ENCODE measurements at regions not wholly inside any gene's neighbourhood (a gene's known extent, or its start where the extent isn't known, plus 50 kb on each side); places are given as distances from the start of the nearest gene placed in this dataset.

GRCh38 chr5:143554918-143555477, 151.5 kb upstream of the NR3C1 start:
- no peak for DNase-seq

- DNase-seq = no peak
Observed at GRCh38 chr5:143554187-143554717, 150.8 kb upstream of the NR3C1 start.

- no peak for DNase-seq
Observed at GRCh38 chr5:143552680-143553079, 149.2 kb upstream of the NR3C1 start.

GRCh38 chr5:143551820-143552251, 148.3 kb upstream of the NR3C1 start:
- no peak for DNase-seq

- DNase-seq = no peak
Observed at GRCh38 chr5:143550986-143551630, 147.6 kb upstream of the NR3C1 start.

- DNase-seq = no peak
Observed at GRCh38 chr5:143547342-143547741, 143.9 kb upstream of the NR3C1 start.

GRCh38 chr5:143546394-143546793, 142.9 kb upstream of the NR3C1 start:
- DNase-seq = no peak

GRCh38 chr5:143544606-143545005, 141.1 kb upstream of the NR3C1 start:
- no peak for DNase-seq

GRCh38 chr5:143543358-143544255, 140.1 kb upstream of the NR3C1 start:
- DNase-seq = no peak

- no peak for DNase-seq
Observed at GRCh38 chr5:143542798-143543144, 139.3 kb upstream of the NR3C1 start.

GRCh38 chr5:143541943-143542797, 138.7 kb upstream of the NR3C1 start:
- DNase-seq = no peak

- no peak for DNase-seq
Observed at GRCh38 chr5:143539742-143540141, 136.3 kb upstream of the NR3C1 start.

- no peak for DNase-seq
Observed at GRCh38 chr5:143537056-143537455, 133.6 kb upstream of the NR3C1 start.

- no peak for DNase-seq
Observed at GRCh38 chr5:143536364-143536763, 132.9 kb upstream of the NR3C1 start.

- no peak for DNase-seq
Observed at GRCh38 chr5:143534761-143535154, 131.3 kb upstream of the NR3C1 start.

GRCh38 chr5:143533978-143534760, 130.7 kb upstream of the NR3C1 start:
- DNase-seq = no peak

- no peak for DNase-seq
Observed at GRCh38 chr5:143533475-143533874, 130.0 kb upstream of the NR3C1 start.

GRCh38 chr5:143527808-143528207, 124.3 kb upstream of the NR3C1 start:
- DNase-seq = no peak

- no peak for DNase-seq
Observed at GRCh38 chr5:143525176-143525575, 121.7 kb upstream of the NR3C1 start.

GRCh38 chr5:143524338-143524945, 121.0 kb upstream of the NR3C1 start:
- no peak for DNase-seq

GRCh38 chr5:143521846-143522400, 118.4 kb upstream of the NR3C1 start:
- no peak for DNase-seq
